OCI-LY7 (cell line): ENCODE measurements at regions not wholly inside any gene's neighbourhood (a gene's known extent, or its start where the extent isn't known, plus 50 kb on each side); places are given as distances from the start of the nearest gene placed in this dataset.

Source experiments
- BruUV-seq: library from RNA; stranded (reverse); fragments of 400-500 nt; replicated peaks from 2 replicates; lab custom pipeline; 2021; lab: Mats Ljungman, UMichigan
- CTCF ChIA-PET: fragments of 300-600 bp; sonication (Branson Sonifier 250); formaldehyde crosslinking; loops from one replicate; lab custom pipeline; 2022; ENCODE audit warnings: antibody characterized with exemption; ENCODE audit not compliant: unreplicated experiment; lab: Charles Lee
- POLR2A ChIA-PET: fragments of 300-600 bp; sonication (Branson Sonifier 250); formaldehyde crosslinking; loops from one replicate; lab custom pipeline; 2022; ENCODE audit warnings: antibody characterized with exemption; lab: Charles Lee
- DNase-seq: peaks from one replicate; pipeline ENCODE4 v3.0.0-alpha.2; 2015; ENCODE audit warnings: low spot score
- H2AFZ ChIP-seq: fragments of 200-600 bp; sonication (generic), shearing (Covaris generic); 2 replicates; pipeline ENCODE4 v1.6.1; 2014; ENCODE audit warnings: mild to moderate bottlenecking, antibody characterized with exemption, low read length, moderate library complexity
- H3K27ac ChIP-seq: fragments of 200-600 bp; sonication (generic); 2 replicates; pipeline ENCODE4 v1.5.1; 2014; ENCODE audit warnings: mixed run types, low read depth, mild to moderate bottlenecking, moderate library complexity, low read length, inconsistent platforms; ENCODE audit not compliant: poor library complexity, severe bottlenecking
- H3K36me3 ChIP-seq: fragments of 200-600 bp; sonication (generic); 2 replicates; pipeline ENCODE4 v1.6.1; 2014; ENCODE audit warnings: mild to moderate bottlenecking, antibody characterized with exemption, low read length, moderate library complexity, mixed read lengths; ENCODE audit not compliant: insufficient read depth
- H3K4me1 ChIP-seq: fragments of 200-600 bp; sonication (generic); 2 replicates; pipeline ENCODE4 v1.5.1; 2014; ENCODE audit warnings: mild to moderate bottlenecking, low read length; ENCODE audit not compliant: insufficient read depth, poor library complexity, severe bottlenecking
- H3K4me2 ChIP-seq: fragments of 200-600 bp; sonication (generic); 2 replicates; pipeline ENCODE4 v1.6.1; 2014; ENCODE audit warnings: mild to moderate bottlenecking, low read length
- H3K4me3 ChIP-seq: fragments of 200-600 bp; sonication (generic); 2 replicates; pipeline ENCODE4 v1.5.1; 2014; ENCODE audit warnings: mild to moderate bottlenecking, low read depth, low read length; ENCODE audit not compliant: poor library complexity, severe bottlenecking
- H3K79me2 ChIP-seq: fragments of 200-600 bp; sonication (generic); 2 replicates; pipeline ENCODE4 v1.6.1; 2016; ENCODE audit warnings: low read depth, mild to moderate bottlenecking, low read length, moderate library complexity, mixed read lengths; ENCODE audit not compliant: insufficient read depth
- H3K9me2 ChIP-seq: fragments of 200-600 bp; sonication (generic); 2 replicates; pipeline ENCODE4 v1.6.1; 2016; ENCODE audit warnings: mild to moderate bottlenecking, low read length, mixed read lengths; ENCODE audit not compliant: insufficient read depth
- H3K9me3 ChIP-seq: fragments of 200-600 bp; sonication (generic); 2 replicates; pipeline ENCODE4 v1.6.1; 2014; ENCODE audit warnings: mild to moderate bottlenecking, mixed run types, low read length, mixed read lengths
- H4K20me1 ChIP-seq: fragments of 200-600 bp; sonication (generic); 2 replicates; pipeline ENCODE4 v1.6.1; 2014; ENCODE audit warnings: mild to moderate bottlenecking, antibody characterized with exemption, low read length, moderate library complexity, mixed read lengths; ENCODE audit not compliant: insufficient read depth
- CTCF ChIP-seq: fragments of 200-600 bp; sonication (generic); conservative IDR thresholded peaks from 2 replicates; pipeline ENCODE4 v1.5.1; 2014; ENCODE audit warnings: mild to moderate bottlenecking, antibody characterized with exemption, low read length, moderate library complexity, mixed read lengths
- EZH2phosphoT487 ChIP-seq: fragments of 200-600 bp; sonication (generic); IDR thresholded peaks from 2 replicates; pipeline ENCODE4 v1.6.1; 2018; ENCODE audit warnings: low read depth, borderline replicate concordance, mild to moderate bottlenecking, mixed run types, antibody characterized with exemption, low read length, moderate library complexity, mixed read lengths
- intact Hi-C: fragments of 100-400 bp; cut with micrococcal nuclease; formaldehyde crosslinking; loops from one replicate; pipeline ENCODE4 v1.10.0; 2022; ENCODE audit not compliant: unreplicated experiment

GRCh38 chr2:11038641-11039040 is 116.6 kb upstream of the SLC66A3 start:
- Histone ChIP-seq H3K9me2 (no peaks in the 10 kb centered on the region), H3K9me3 (no peaks in the 10 kb centered on the region), H3K27ac (no peak overlapping the region), H4K20me1 (no peaks in the 10 kb centered on the region), H3K4me1 (no peaks in the 10 kb centered on the region), H3K36me3 (no peaks in the 10 kb centered on the region), H3K79me2 (no peaks in the 10 kb centered on the region), H3K4me2 (no peak overlapping the region), H2AFZ (no peak overlapping the region), H3K4me3 (no peak overlapping the region)
- TF ChIP-seq EZH2phosphoT487 (no peak), CTCF (no peak)
- DNase-seq = no peak
- intact Hi-C loops = no loop called here
- CTCF ChIA-PET = no interaction called here
- POLR2A ChIA-PET = no interaction called here
- BruUV-seq = no TSS peak

GRCh38 chr2:11040992-11041391 is 114.3 kb upstream of the SLC66A3 start:
- TF ChIP-seq CTCF (no peak), EZH2phosphoT487 (no peak)
- Histone ChIP-seq H3K4me1 (no peaks in the 10 kb centered on the region), H3K9me3 (no peaks in the 10 kb centered on the region), H3K9me2 (no peaks in the 10 kb centered on the region), H4K20me1 (no peaks in the 10 kb centered on the region), H2AFZ (no peak overlapping the region), H3K4me3 (no peak overlapping the region), H3K27ac (no peak overlapping the region), H3K79me2 (no peaks in the 10 kb centered on the region), H3K4me2 (no peak overlapping the region), H3K36me3 (no peaks in the 10 kb centered on the region)
- no peak for DNase-seq
- POLR2A ChIA-PET = no interaction called here
- no TSS peak for BruUV-seq
- CTCF ChIA-PET = no interaction called here
- intact Hi-C loops = no loop called here

GRCh38 chr2:11042841-11043240 is 112.4 kb upstream of the SLC66A3 start:
- no TSS peak for BruUV-seq
- Histone ChIP-seq H3K9me3 (no peaks in the 10 kb centered on the region), H3K4me3 (no peak overlapping the region), H3K4me1 (no peaks in the 10 kb centered on the region), H3K27ac (no peak overlapping the region), H3K9me2 (no peaks in the 10 kb centered on the region), H3K79me2 (no peaks in the 10 kb centered on the region), H2AFZ (no peak overlapping the region), H3K36me3 (no peaks in the 10 kb centered on the region), H4K20me1 (no peaks in the 10 kb centered on the region), H3K4me2 (no peak overlapping the region)
- POLR2A ChIA-PET = no interaction called here
- CTCF ChIA-PET = no interaction called here
- TF ChIP-seq EZH2phosphoT487 (no peak), CTCF (no peak)
- no peak for DNase-seq
- intact Hi-C loops = no loop called here
